SK-N-SH (cell line): ENCODE measurements at regions not wholly inside any gene's neighbourhood (a gene's known extent, or its start where the extent isn't known, plus 50 kb on each side); places are given as distances from the start of the nearest gene placed in this dataset.

ENCODE experiments used
- NRF1 ChIP-seq: IDR thresholded peaks from 2 replicates; pipeline ENCODE4 v1.6.1; 2012; ENCODE audit warnings: low read depth, mild to moderate bottlenecking, low read length
- POLR2AphosphoS5 ChIP-seq: IDR thresholded peaks from 2 replicates; pipeline ENCODE4 v1.6.1; 2012; ENCODE audit warnings: low read depth, low read length
- TF ChIP-seq, protein P1 (sequence below): fragments of 200-600 bp; sonication (generic); IDR thresholded peaks from 2 replicates; pipeline ENCODE4 v1.6.1; 2017; ENCODE audit warnings: antibody characterized with exemption, mild to moderate bottlenecking, moderate library complexity

DNA sequence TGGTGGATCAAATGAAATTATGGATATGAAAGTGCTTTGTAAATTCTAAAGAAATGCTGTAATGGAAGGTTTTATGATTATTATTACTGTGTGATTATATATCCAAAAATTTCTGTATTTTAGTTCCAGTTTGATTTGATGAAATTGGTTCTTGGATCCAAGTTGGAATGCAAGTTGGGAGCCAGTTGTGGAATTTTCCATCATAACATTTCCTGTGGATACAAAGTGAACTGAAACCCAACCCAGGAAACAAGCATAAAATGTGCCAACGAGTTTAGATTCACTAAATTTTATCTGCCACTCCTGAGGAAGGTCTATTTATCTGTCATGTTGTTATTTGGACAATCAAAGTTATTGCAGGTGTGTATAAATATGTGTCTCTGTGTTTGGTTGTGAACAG is 131.4 kb upstream of the MDFIC start:
- TF ChIP-seq POLR2AphosphoS5, result no peak
- TF ChIP-seq, protein P1, sequence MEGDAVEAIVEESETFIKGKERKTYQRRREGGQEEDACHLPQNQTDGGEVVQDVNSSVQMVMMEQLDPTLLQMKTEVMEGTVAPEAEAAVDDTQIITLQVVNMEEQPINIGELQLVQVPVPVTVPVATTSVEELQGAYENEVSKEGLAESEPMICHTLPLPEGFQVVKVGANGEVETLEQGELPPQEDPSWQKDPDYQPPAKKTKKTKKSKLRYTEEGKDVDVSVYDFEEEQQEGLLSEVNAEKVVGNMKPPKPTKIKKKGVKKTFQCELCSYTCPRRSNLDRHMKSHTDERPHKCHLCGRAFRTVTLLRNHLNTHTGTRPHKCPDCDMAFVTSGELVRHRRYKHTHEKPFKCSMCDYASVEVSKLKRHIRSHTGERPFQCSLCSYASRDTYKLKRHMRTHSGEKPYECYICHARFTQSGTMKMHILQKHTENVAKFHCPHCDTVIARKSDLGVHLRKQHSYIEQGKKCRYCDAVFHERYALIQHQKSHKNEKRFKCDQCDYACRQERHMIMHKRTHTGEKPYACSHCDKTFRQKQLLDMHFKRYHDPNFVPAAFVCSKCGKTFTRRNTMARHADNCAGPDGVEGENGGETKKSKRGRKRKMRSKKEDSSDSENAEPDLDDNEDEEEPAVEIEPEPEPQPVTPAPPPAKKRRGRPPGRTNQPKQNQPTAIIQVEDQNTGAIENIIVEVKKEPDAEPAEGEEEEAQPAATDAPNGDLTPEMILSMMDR, result no peak
- no peak for TF ChIP-seq NRF1
